Stimulated activated naive CD4-positive, alpha-beta T cell (primary cell): ENCODE measurements at regions not wholly inside any gene's neighbourhood (a gene's known extent, or its start where the extent isn't known, plus 50 kb on each side); places are given as distances from the start of the nearest gene placed in this dataset.
"Not testable (repeated sequence)": the region's sequence is repeated elsewhere in the genome, so short reads cannot be mapped to it uniquely, and the experiment has no call there.

ENCODE experiments used
- DNase-seq, 6 experiments: peaks; one replicate each; lab custom pipeline; 2025; lab: John Stamatoyannopoulos, UW

- DNase-seq: no peak
These were observed 75.3 kb downstream of the TMEM167A start for GRCh38 chr5:83001796-83002381.

GRCh38 chr5:83000922-83001321 lies 76.3 kb downstream of the TMEM167A start:
- DNase-seq: no peak

GRCh38 chr5:83000428-83000827 lies 76.8 kb downstream of the TMEM167A start:
- DNase-seq: no peak

- no peak for DNase-seq
These were observed 83.8 kb downstream of the TMEM167A start for GRCh38 chr5:82993416-82993815.

GRCh38 chr5:82992646-82993045 lies 84.5 kb downstream of the TMEM167A start:
- no peak for DNase-seq

- no peak for DNase-seq
These were observed 85.4 kb downstream of the TMEM167A start for GRCh38 chr5:82991678-82992323.

GRCh38 chr5:82991059-82991458 lies 86.1 kb downstream of the TMEM167A start:
- DNase-seq: no peak

DNA sequence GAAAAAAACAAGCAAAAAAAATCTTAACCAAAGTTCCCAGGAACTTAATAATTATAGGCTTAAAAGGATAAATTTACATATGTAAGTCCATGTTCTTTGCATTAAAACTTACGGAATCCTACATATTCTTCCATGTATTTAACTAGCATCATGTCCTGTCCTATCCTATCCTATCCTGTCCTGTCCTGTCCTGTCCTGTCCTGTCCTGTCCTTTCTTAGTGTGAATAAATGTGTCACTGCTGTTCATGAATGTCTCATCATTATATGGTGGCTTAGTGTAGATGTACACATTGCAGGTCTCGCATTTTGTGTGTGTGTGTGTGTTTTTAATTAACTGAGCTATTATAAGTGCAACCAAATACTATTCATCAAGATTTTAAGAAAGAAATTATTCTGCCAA lies 90.0 kb downstream of the TMEM167A start:
- DNase-seq: no peak

DNA sequence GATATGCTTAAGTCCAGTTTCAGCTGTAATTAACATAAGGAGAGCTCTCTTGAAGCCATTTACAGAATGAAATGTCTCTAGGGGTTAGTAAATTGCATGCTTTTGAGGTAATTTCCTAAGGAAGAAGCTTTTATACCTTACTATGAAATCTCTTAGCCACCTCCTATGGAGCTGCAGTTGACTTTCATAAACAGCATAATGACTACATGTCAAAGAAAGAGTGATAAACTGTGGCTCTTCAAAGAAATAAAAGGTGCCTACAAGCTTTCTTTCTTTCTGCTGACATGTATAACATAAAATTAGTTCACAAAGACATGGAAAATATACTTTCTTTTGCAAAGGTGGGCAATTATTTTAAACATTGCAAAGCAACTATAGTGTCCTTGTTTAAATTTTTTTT lies 90.8 kb downstream of the TMEM167A start:
- no peak for DNase-seq

GRCh38 chr5:82985763-82986162 lies 91.4 kb downstream of the TMEM167A start:
- DNase-seq: no peak

GRCh38 chr5:82984786-82985735 lies 92.1 kb downstream of the TMEM167A start:
- DNase-seq: no peak

GRCh38 chr5:82982846-82983245 lies 94.3 kb downstream of the TMEM167A start:
- no peak for DNase-seq

GRCh38 chr5:82976887-82977286 lies 100.3 kb downstream of the TMEM167A start:
- not testable (repeated sequence) for DNase-seq

DNA sequence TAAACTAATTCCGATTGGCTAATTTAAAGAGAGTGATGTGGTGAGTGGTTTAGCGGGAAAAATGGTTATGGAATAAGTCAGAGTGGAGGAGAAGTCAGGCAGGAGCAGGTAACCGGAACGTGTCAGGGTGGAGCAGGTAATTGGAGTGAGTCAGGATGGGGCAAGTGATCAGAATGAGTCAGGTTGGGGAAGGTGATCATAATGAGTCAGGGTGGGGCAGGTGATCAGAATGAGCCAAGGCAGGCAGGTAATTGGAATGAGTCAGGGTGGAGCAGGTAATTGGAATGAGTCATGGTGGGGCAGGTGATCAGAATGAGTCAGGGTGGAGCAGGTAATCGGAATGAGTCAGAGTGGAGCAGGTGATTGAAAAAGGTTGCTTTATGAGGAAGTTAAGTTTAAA lies 101.4 kb downstream of the TMEM167A start:
- no peak for DNase-seq

GRCh38 chr5:82975396-82975795 lies 101.8 kb downstream of the TMEM167A start:
- no peak for DNase-seq

GRCh38 chr5:82974346-82974745 lies 102.8 kb downstream of the TMEM167A start:
- DNase-seq: not testable (repeated sequence)

DNA sequence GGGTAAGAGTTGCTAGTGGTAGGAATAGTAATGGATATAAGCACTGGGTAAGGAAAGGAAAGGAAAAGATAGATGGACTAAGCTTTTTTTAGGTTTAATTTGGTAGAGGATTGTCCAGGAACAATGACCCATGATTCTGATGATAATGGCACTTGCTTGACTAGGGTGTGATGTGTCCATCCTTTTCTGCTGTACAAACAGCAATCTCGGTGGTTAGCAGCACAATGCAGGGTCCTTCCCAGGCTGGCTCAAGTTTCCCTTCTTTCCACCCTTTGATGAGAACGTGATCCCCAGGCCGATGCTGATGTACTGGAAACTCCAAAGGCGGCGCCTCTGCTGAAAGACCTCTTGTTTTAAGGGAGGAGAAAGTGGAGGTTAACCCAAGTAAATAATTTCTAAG lies 105.3 kb downstream of the TMEM167A start:
- DNase-seq: no peak

DNA sequence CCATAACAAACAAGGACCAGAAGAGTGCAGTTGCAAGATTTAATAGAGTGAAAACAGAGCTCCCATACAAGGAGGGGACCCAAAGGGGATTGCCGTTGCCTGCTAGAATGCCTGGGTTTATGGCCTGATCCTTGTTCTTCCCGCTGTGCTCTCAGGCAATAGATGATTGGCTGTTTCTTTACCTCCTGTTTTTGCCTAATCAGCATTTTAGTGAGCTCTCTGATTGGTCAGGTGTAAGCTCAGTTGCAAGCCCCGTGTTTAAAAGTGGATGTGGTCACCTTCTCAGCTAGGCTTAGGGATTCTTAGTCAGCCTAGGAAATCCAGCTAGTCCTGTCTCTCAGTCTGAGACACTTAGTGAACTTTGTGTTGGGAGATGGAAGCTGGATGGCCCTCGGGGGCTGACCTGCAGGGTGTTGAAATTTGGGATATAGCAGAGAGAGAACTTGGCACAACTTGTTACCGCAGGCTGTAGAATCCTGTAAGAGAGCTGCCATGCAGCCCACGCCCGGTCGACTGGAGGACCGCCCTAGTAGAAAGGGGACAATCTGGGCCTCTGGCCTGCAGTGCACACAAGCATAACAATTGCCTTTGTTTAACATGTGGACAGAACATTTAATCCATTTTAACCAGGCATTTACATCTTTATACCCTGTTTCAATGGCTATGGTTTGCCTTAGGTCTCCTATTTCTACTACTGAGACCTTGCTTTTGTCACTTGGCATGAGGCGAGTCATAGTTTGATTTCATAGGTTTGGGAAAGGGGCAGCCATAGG lies 106.0 kb downstream of the TMEM167A start:
- not testable (repeated sequence) for DNase-seq

DNA sequence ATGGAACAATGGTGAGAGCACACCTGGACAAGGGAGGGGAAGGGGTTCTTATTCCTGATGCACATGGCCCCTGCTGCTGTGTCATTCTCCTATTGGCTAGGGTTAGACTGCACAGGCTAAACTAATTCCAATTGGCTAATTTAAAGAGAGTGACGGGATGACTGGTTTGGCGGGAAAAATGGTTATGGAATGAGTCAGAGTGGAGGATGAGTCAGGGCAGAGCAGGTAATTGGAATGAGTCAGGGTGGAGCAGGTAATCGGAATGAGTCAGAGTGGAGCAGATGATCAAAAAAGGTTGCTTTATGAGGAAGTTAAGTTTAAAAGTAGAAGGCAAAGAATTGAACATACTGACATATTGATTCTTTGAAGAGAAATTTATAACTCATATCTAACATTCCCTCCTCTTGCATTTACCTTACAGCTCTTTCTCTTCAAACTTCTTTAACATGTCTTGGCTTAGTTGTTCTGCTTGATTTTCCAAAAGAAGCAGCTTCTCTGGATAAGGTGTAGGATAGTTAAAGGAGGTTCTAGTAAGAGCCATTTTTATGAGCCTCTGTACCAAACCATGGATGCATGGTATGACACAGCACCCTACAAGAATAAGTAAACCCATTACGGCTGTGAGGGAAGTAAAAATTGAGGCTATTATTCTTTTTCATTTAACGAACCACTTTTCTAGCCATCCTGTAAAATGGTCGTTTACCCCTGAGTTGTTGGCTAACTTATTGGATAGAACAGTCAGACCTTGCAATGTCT lies 107.8 kb downstream of the TMEM167A start:
- not testable (repeated sequence) for DNase-seq

DNA sequence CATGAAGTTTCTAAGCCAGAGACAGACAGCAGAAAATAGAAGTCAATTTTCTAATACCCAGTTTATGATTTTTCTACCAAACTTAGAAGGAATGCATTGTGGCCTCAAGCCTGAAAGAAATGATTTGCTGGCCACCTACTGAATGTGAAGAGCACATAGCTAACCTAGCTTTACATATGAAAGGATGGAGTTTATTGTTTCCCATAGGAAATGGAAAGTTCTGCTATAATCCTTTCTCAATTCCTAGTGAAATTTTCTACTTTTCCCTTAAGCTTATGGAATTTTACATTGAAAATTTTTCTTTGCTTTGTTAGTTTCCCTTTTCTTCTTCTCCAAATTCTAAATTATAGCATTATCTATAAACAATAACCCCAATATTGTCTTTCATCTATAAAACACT lies 110.1 kb downstream of the TMEM167A start:
- no peak for DNase-seq

- no peak for DNase-seq
These were observed 117.7 kb downstream of the TMEM167A start for GRCh38 chr5:82959466-82959865.
